Astrocyte of the cerebellum (primary cell): ENCODE measurements at regions not wholly inside any gene's neighbourhood (a gene's known extent, or its start where the extent isn't known, plus 50 kb on each side); places are given as distances from the start of the nearest gene placed in this dataset.

Source experiments
- DNase-seq: peaks from one replicate; pipeline ENCODE4 v3.0.0-alpha.2; 2011; ENCODE audit warnings: low read depth
- H3K4me3 ChIP-seq: 2 replicates; pipeline ENCODE4 v1.5.1; 2011; ENCODE audit warnings: mild to moderate bottlenecking, low read depth, low read length, moderate library complexity
- CTCF ChIP-seq: IDR thresholded peaks from 2 replicates; pipeline ENCODE4 v1.5.1; 2012; ENCODE audit warnings: low read length, low read depth, moderate library complexity, mild to moderate bottlenecking; ENCODE audit errors: missing control alignments
- in situ Hi-C: cut with HindIII; loops from 2 replicates; pipeline ENCODE4 v1.10.0; 2017; ENCODE audit warnings: low sequenced_read_pairs

- in situ Hi-C loops = no loop called here
- TF ChIP-seq CTCF = no peak
- no peak overlapping the region for H3K4me3 ChIP-seq
- DNase-seq = peak; percentile 49
Measured at GRCh38 chr1:190754666-190755065, 277.0 kb upstream of the BRINP3 start.

GRCh38 chr1:190759807-190760206 is 282.1 kb upstream of the BRINP3 start:
- H3K4me3 ChIP-seq = no peak overlapping the region
- no peak for TF ChIP-seq CTCF
- DNase-seq = no peak
- in situ Hi-C loops = no loop called here

GRCh38 chr1:190762325-190762724 is 284.7 kb upstream of the BRINP3 start:
- in situ Hi-C loops = no loop called here
- no peak for DNase-seq
- TF ChIP-seq CTCF = no peak
- no peak overlapping the region for H3K4me3 ChIP-seq

- in situ Hi-C loops = no loop called here
- DNase-seq = no peak
- no peak overlapping the region for H3K4me3 ChIP-seq
- TF ChIP-seq CTCF = no peak
Measured at GRCh38 chr1:190792873-190793272, 315.2 kb upstream of the BRINP3 start.

- TF ChIP-seq CTCF = no peak
- in situ Hi-C loops = no loop called here
- no peak for DNase-seq
- H3K4me3 ChIP-seq = no peak overlapping the region
Measured at GRCh38 chr1:190807629-190808028, 330.0 kb upstream of the BRINP3 start.

- no peak for TF ChIP-seq CTCF
- no peak overlapping the region for H3K4me3 ChIP-seq
- in situ Hi-C loops = no loop called here
- no peak for DNase-seq
Measured at GRCh38 chr1:190808035-190808434, 330.4 kb upstream of the BRINP3 start.

DNA sequence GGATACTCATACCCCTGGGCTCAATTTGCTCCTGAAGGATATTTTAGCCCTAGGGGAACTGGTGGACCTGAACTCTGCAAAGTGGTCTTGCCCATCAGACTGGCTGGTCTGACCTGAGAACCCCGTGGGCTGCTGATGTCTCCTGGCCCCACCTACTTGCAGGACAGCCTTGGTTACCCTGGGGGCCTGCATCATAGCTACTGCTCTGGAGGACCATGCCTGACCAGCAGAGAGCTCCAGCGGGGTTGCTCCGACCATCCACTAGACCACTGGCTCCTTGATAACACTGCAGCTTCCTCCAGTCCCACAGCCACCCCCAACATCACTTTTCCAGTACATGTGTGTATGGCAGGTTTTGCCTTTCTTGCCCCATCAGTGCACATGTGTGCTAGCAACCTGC is 331.6 kb upstream of the BRINP3 start:
- no peak overlapping the region for H3K4me3 ChIP-seq
- no peak for DNase-seq
- TF ChIP-seq CTCF = no peak
- in situ Hi-C loops = no loop called here
